ENCODE measurements at regions not wholly inside any gene's neighbourhood (a gene's known extent, or its start where the extent isn't known, plus 50 kb on each side); places are given as distances from the start of the nearest gene placed in this dataset.

DNA sequence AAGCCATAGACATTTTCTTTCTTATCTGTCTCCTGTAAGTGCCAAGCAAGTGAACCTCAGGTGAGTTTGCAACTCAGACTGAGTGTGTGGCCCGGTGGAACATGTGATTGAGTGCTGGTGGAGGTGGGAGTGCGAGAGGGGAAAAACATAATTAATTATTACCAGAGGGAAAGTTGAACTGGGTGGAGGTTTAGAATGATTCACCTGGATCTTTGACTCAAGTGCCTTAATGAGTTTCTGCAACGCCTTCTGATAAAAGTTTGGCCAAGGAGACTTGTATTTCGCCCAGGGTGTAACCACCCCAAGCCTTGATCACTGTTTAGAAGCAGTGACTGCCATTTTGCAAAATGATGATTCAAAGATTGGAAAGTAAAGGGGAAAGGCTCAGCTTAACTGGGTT is 513.9 kb downstream of the GATA3 start:
- DNase-seq = no peak

DNA sequence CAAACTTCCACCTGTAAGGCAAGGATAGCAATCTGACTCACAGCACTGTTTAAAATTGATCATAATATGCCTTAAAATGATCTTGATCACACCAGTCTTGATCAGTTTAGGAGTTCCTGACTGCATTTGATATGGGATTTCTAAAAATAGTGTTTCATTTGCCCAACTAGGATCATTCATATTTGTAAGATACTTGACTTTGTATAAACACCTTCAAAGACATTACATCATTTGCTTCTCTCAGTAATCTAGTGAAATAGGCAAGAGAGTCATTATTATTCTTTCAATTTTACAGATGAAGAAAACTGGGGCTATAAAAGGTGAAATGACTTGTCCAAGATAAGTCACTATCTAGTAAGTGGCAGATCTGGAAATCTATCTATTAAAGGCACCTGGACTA is 521.1 kb downstream of the GATA3 start:
- DNase-seq = no peak

DNA sequence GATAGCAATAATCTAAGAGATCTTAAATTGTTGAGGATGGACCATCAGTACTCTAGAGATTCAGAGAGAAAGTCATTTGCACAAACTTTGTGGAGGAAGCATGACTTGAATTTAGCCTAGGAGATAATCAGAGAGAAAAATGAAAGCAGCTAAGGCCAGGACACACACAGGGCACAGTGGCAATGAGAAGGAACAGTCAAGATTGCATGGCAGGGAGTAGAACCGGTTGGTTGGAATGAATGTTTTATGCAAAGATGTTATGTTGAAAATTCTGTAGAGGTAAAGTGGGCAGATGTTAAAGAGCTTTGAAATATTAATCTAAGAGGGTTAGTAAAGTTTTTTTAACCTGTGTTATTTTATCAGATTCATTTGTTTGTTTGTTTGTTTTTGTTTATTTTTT is 521.8 kb downstream of the GATA3 start:
- no peak for DNase-seq

DNA sequence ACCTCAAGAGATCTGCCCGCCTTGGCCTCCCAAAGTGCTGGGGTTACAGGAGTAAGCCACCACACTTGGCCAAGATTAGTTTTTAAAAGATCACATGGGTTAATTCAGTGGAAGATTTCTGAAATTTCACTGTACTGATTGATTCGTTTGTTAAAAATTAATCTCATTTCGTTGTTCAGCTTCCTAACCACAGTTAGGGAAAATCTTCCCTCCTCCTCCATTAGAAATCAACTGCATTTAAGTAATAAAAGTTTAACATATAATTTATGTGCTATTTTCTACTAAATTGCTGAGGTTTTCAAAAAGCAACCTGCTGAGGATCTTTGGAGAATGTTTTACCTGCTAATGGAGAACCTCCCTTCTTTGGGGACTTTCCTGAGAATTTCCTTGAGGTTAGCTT is 522.4 kb downstream of the GATA3 start:
- no peak for DNase-seq

DNA sequence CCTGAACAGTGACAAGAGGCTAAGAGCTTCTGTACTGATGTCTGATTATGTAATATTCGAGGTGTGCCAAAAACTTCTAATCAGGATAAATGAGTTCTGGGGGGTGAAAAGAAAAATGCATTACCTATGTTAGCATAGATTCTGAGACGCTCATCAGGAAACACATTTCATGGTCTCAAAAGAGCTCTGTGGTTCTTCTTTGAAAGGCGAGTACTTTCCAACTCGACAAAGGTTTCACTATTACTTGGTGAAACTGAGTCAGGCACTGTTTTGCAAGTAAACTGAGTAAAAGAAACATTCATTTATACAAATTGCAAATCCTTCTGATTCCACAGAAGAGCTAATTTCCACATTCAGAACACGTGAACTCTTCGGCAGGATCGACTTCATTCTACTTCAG is 523.2 kb downstream of the GATA3 start:
- no peak for DNase-seq

DNA sequence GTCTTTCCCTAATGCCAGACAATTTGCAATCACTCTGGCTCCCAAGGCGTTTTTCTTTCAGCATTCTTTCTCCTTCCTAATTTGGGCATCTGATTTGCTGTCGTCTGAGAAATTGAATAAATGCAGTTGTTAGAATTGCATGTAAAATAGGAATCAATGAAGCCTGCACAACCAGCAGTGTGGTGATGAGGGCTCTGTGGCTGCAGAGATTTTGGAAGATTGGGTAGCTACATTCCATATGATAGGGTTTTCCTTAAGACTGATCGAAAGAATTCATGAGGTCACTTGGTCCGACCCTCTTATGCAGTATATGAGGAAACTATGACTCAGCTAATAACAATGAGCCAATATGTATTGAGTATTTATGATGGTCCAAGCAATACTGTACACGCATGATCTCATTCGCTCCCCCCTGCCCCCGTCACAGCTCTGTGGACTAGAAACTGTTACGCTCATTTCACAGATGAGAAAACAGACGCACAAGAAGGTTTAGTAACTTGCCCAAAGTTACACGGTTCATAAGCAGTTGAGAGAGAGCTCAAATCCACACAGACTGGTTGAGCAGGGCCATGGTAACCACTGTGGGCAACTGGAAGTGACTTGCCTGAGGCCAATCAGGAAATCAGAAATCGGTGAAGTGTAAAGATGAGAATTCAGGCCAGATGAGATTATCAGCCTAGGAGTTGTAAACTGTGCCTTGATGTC is 527.2 kb downstream of the GATA3 start:
- no peak for DNase-seq

DNA sequence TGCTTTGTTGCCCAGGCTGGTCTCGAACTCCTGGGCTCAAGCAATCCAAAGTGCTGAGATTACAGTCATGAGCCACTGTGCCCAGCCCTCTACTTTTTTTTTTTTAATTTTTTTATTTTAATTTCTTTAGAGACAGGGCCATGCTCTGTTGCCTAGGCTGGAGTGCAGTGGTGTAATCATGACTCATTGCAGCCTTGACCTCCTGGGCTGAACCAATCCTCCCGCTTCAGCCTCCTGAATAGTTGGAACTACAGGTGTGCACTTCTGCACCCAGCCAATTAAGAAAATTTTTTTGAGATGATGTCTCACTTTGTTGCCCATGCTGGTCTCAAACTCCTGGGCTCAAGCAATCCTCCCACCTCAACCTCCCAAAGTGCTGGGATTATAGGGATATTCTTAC is 528.6 kb downstream of the GATA3 start:
- DNase-seq = no peak

DNA sequence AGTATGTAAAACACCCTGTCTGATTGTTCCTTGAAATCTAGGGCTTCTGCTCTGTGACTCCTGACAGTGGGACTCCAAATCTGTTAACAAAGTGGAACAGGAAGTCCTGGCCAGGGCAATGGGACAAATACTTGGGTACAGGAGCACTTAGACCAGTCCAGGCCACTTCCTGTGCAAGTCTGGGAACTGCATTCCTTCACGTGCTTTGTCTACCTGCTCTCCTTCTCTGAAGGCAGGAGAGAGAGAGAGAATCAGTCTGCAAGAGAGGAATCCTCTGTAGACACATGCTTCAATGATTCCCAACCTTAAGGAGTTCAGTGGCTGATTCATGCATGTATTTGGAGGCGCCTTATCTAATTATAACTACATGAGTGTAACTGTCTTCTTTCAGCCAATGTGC is 530.2 kb downstream of the GATA3 start:
- DNase-seq = no peak

DNA sequence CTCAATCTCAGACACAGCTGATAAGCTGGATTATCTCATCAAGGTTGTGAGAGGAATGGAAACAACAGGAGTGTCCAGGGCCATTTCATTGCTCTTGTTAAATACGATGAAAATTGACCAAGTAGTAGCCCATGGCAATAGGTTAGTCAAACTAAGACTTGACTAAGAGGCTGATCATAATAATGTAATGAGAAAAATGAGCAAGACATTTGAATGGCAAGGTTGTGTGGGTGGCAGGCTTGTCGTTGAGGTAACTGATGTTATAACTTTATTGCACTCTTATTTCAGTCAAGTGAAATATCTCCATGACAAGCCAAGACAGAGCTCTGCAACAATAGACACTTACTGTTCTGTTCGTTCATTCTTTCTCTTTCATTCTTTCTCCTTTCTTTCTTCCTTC is 532.0 kb downstream of the GATA3 start:
- no peak for DNase-seq

DNA sequence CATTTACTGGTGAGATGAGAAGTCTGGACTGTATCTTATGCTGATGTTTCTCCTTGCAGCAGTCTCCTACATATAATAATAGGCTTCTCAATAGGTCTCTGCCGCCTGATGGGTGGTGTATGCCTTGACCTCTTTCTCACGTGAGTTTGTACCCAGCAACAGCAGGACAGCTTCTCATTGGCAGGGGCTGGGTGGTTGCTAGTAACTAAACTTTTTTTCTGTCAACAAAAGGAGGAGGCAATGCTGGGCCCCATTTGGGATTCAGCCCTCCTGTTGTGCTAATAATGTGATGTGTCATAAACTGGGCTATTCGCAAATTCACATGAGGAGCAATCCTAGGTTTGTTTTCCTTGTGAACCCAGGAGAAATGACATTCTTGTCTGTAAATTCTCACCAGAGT is 533.6 kb downstream of the GATA3 start:
- DNase-seq = no peak

DNA sequence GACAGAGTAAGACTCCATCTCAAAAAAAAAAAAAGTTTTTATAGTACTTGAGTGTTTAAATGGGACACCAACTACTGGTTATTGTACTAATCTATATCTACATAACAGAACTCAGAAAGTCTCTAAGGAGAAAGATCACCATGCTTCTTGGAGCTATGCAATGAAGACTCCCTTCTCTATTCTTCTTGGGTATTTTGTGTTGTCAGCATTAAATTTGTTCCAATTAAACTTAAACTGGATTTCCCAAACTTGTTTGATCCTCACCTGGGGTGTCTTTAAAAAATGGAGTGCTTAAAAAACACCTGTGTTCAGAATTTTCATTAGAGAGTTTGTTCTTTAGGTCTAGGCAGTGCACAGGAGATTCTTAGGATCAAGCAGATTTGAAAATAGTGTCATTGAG is 536.0 kb downstream of the GATA3 start:
- no peak for DNase-seq

DNA sequence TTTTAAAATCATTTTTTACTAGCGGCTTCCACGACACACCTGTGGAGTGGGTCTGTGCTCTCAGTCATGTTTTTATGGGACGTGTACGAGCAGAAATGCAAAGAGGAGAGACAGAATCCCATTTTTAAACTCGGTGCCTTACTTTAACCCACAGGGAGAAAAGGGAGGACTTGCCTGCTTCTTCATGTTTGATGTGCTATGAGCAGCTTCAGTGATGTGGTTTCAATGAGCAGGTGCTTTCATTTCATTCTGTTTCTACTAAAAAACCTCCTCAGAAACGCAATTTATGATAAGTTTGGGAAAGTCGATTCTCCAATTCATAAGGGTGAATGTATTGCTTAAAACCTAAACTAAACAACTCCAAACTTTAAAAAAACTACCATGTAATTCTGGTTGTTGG is 537.2 kb downstream of the GATA3 start:
- no peak for DNase-seq

DNA sequence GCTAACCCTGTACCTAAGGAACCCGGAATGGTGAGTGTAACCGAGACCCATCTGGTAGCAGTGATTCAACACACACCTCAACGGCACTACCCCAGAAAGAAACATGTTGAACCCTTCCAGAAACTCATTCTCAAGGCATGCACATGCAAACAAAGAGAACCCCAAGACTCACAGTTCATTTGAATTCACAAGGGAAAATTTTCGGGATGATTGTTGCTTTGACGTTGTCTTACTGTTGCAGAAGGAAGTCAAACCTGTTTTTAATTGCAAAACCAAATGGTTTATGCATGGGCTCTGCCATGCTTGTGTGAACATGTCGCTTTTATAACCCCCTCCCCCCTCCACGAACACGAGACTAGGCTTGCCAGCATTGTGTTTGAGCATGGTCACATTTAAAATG is 539.7 kb downstream of the GATA3 start:
- DNase-seq = no peak

DNA sequence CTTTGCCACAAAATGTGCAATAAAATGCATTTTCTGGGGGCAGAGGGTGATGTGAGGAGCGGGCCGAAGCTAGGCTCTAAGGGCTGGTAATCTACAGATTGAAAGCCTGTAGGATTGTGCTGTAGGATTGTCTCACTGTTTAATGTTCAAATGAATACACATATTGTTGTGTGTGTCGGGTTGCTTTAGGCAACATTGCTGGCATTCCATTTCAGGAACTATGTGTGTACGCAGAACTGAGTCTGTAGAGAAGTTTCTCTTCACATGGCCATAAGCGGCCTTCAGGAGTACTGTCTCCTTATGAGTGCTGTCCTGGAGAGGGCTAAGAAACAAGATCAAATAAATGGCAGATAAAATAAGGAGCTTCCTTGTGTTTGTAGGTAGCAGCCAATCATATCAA is 540.2 kb downstream of the GATA3 start:
- DNase-seq = no peak

DNA sequence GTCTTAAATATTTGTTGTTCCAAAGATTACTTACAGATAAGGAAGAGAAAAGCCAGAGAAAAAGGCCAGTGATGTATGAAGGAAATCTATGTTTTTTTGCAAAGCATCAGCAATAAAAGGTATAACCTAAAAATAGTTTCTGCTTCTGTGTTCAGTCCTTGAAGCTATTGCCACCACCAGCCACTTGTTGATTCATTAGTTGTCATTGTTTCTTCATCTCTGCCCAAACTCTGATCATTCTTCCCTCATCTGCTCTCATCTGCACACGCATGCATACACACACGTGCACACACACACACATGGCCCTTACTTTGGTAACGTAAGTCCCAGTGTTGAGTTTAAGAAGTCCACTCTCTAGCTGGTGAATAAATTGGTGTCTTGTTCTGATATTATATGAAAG is 540.7 kb downstream of the GATA3 start:
- no peak for DNase-seq

DNA sequence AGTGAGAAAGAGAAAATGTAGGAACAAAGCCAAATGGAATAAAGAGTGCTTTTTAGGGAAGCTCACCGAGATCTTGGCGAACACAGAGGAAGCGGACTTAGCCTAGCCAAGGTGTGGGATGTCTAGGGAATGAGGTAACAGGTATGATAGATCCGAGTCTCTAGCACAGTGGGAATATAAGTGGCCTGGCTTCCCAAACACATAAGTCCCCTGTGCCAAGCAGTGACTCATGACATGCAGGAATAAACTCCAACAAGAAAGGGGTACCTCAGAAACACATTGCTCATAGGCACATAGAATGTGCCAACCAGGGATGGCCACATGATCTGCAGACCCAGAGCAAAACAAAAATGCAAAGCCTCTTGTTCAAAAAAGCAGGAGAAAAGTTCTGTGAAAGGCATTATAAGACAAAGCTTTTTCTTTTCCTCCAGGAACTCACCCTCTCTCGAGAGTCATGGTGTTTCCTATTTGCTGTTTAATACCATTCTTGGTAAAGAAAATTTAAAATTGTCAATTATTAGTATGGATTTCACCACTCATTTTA is 542.5 kb downstream of the GATA3 start:
- DNase-seq = no peak

DNA sequence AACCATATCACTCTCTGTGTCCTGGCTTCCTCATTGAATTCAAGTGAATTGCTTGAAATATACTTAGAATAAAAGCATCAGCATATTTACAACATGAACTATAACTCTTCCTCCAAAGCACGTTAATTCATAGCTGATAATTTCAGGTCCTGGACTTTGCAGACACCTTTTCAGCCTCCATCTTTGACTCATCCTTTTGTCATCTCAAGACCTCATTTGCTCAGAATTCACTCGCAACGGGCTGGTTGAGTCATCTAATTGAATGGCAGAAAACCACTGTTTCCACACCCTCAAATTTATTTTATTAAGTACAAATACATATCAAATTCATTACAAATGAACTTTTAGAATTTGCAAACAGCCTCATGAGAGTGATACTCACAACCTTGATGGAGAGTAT is 545.7 kb downstream of the GATA3 start:
- no peak for DNase-seq

DNA sequence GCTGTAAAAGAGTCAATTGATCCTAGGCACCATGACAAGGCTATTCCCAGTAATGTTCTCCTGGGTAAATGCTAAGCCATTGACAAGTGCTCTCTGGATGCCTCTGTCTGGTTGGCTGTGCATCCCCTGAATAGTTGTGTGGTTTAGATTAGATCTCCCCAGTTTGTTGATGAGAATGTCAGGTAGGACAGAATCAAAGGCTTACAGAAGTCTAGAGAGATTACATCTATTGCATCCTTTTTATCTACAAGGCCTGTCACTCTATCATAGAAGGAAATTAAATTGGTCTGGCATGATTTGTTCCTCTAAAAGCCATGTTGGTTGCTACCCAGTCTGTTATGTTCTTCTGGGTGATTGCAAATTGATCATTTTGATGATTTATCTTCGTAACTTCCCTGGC is 548.3 kb downstream of the GATA3 start:
- DNase-seq = no peak

DNA sequence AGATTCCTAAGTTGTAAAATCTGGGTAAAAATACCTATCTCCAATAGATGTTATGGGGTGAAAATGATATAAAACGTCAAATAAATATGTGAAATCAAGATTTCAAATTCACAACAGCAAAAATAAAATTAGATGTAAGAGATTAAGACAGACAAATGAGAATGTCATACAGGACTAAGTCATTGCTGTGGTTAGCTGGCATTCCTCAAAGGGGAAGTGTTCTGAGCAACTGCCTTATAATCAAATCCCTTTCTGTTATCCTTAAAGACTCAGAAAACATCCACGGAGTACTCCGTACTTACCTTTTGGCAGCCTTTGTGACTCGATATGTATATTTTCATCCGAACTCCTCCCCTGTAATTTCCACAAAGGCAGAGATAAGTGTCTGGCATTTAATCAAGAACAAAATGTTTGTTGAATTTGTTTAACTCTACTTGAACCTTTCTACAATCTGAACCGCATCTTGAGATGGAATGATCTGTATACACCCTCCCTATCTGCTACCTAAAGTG is 559.6 kb downstream of the GATA3 start:
- DNase-seq = no peak

DNA sequence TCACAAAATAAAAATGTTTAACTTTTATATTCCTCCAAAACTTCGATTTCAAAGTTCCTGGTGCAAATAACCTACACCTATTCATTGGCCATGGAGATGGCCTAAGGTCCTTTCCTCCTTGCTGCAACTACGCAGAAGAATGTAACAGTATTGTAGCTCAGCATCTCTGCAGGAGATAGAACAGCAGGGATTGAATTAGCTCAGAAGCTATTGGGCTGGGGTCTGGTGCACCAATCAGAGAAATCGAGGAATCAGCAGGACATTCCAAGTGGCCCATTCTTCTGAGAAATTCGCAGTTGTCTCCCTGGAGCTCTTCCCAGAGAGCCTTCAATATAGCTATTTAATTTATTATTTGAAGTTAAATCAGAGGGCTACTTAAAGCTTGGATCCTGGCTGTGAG is 560.6 kb downstream of the GATA3 start:
- DNase-seq = no peak

DNA sequence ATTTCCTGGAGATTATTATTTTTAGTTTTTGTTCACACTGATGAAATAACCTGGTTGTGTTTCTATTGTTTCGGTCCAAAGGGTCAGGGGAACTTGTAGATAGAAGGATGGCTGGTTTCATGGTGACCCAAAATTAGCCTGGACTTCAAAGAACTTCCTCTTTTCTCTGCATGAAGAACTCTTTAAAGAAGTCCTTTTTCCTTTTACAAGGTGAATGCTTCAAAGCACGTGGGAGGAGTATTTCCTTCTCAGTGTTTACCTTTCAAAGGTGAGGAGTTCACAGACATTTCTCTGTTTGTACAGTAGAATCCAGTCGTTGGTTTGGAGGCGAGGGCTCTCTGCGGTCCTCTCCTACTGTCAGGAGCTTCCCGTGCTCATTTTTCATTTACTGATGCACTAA is 561.7 kb downstream of the GATA3 start:
- no peak for DNase-seq

DNA sequence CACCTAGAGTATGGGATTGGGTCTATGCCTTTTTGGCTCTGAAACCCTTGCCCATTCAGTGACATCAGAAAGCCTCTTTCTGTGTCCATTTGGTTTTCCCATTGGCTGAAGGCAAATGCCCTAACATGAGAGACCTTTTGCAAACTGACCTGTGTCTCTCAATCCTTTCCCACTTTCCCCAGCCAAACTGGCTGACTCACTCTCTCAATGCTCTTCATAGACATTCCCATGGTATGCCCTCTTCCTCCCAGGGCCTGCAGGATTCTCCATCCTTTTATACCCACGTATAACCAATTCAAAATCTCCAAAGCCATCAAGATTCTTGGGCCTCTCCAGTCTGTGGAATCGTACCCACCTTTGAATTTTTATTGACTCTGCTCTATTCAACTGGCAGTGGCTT is 563.3 kb downstream of the GATA3 start:
- no peak for DNase-seq

DNA sequence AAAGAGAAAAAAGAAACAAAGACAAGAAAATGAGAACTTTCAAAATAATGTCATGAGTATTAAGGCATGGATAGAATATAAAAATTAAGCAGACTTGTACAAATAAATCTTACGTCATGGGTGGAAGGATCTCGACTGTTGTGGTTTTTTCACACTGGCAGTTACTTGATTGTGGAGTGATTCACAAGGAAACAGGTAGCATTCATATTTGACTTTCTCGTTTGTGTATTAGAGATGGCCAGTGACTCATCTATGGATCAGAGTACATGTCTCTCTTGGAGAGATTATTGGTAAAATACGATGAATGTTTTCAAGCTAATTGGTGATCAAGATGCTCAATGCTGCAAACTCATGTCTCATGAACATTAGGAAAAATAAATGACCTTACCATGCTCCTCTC is 564.3 kb downstream of the GATA3 start:
- no peak for DNase-seq

DNA sequence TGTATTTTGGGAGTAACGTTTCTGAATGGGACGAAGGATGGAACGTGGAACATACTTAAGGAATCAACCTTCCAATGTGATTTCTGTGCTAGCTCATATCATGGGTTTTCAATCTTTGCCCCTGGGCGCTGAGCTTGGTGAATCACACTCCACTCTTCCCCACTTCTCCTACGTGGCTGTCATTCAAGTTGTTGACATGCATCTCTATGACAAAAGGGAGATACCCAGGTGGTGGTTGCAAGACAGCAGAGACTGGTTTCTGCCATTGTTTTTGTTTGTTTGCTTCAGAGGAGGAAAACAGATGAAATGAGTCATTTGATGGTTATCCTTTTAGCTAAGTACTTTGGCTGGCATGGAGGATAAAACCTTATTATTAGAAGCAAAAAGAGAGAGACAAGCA is 573.9 kb downstream of the GATA3 start:
- no peak for DNase-seq

DNA sequence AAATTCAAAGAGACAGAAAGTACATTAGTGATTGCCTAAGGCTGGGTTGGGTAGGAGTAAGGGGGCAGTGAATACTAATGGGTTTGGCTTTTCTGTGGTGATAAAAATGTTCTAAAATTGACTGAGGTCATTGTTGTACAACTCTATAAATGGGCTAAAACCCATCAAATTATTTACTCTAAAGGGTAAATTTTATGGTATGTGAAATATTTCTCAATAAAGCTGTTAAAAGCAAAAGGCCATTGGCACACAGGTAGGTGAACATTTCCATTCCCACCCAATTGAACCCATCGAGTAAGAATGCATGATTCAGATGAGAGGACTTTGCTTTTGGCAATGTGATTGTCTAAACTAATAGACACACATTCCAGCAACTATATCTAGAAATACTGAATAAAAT is 579.4 kb downstream of the GATA3 start:
- DNase-seq = no peak

Measured in CD4-positive, alpha-beta T cell treated with Interleukin-4 for 4 hours (primary cell).